ENCODE measurements at regions not wholly inside any gene's neighbourhood (a gene's known extent, or its start where the extent isn't known, plus 50 kb on each side); places are given as distances from the start of the nearest gene placed in this dataset.

GRCh38 chr10:43968961-43969360 lies 320.3 kb upstream of the ZNF32 start:
- WGBS, 2 donors (ENCODE audit: extremely low coverage in 2 of 2, insufficient read length in 2 of 2, insufficient replicate concordance in 1 of 2), result no CpG with 5 or more reads among the region's 14 CpGs
- Histone ChIP-seq H2AK5ac (ENCODE audit: low read depth, low read length) (no peak overlapping the region), H3K4ac (ENCODE audit: low read length) (no peak overlapping the region), H3K79me1 (ENCODE audit: low read depth, low read length) (no peaks in the 10 kb centered on the region), H3K27ac (replicated peaks; ENCODE audit: low read length) (no peak overlapping the region), H4K91ac (ENCODE audit: low read depth, low read length, poor library complexity) (no peak overlapping the region), H3K27me3 (ENCODE audit: control insufficient read depth in 3 of 3, insufficient read depth in 3 of 3, low read depth in 1 of 3, low read length in 3 of 3) (no peaks in the 10 kb centered on the region), H3K36me3 (replicated peaks in 1 of 2; ENCODE audit: control insufficient read depth in 2 of 2, insufficient read depth in 2 of 2, low read length in 2 of 2) (no peaks in the 10 kb centered on the region), H2BK5ac (ENCODE audit: low read length) (no peak overlapping the region), H4K8ac (ENCODE audit: low read depth, low read length) (no peak overlapping the region), H3K18ac (ENCODE audit: low read length) (no peak overlapping the region), H2BK120ac (ENCODE audit: low read depth, low read length) (no peak overlapping the region), H3K9ac (ENCODE audit: low read depth, low read length, poor library complexity) (no peak overlapping the region), H3K4me1 (ENCODE audit: control insufficient read depth in 2 of 2, insufficient read depth in 1 of 2, low read depth in 1 of 2, low read length in 2 of 2) (no peaks in the 10 kb centered on the region), H2BK15ac (ENCODE audit: low read length) (no peak overlapping the region), H3K4me2 (ENCODE audit: insufficient read depth, low read length, poor library complexity, severe bottlenecking) (no peak overlapping the region), H3K4me3 (ENCODE audit: low read length in 2 of 2) (no peak overlapping the region), H2AFZ (ENCODE audit: low read length) (no peak overlapping the region), H2BK12ac (ENCODE audit: low read length) (no peak overlapping the region), H3K14ac (ENCODE audit: low read length) (no peak overlapping the region), H3K9me3 (replicated peaks in 1 of 2; ENCODE audit: control insufficient read depth in 2 of 2, insufficient read depth in 1 of 2, low read depth in 1 of 2, low read length in 2 of 2) (no peaks in the 10 kb centered on the region), H3K23ac (ENCODE audit: low read depth, low read length, poor library complexity) (no peak overlapping the region)
- DNase-seq (ENCODE audit: low spot score), result no peak

DNA sequence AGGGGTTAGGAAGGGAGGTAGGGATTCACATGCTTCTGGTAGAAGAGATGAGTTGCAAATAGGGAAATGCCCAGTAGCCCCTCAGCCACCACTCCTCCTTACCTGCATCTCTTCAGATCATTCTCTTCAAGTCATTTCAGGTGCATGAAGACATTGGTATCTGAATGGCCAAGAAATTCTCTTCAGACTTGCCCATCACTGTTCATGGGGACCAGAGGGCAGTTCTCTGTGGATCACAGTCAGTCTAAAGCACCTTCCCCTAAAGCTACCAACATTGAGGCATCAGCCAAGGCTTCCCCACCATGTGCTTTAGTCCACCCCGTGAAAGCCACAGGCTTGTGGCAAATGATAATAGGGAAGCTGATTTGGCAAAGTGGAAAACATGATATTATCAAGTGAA lies 319.4 kb upstream of the ZNF32 start:
- no peak overlapping the region for H2AK5ac ChIP-seq (ENCODE audit: low read depth, low read length)
- no peak overlapping the region for H4K8ac ChIP-seq (ENCODE audit: low read depth, low read length)
- H3K27me3 ChIP-seq (ENCODE audit: control insufficient read depth in 3 of 3, insufficient read depth in 3 of 3, low read depth in 1 of 3, low read length in 3 of 3), result no peaks in the 10 kb centered on the region
- H3K4me2 ChIP-seq (ENCODE audit: insufficient read depth, low read length, poor library complexity, severe bottlenecking), result no peak overlapping the region
- no peaks in the 10 kb centered on the region for H3K79me1 ChIP-seq (ENCODE audit: low read depth, low read length)
- no peak overlapping the region for H3K23ac ChIP-seq (ENCODE audit: low read depth, low read length, poor library complexity)
- no peaks in the 10 kb centered on the region for H3K36me3 ChIP-seq (replicated peaks in 1 of 2; ENCODE audit: control insufficient read depth in 2 of 2, insufficient read depth in 2 of 2, low read length in 2 of 2)
- H3K9me3 ChIP-seq (replicated peaks in 1 of 2; ENCODE audit: control insufficient read depth in 2 of 2, insufficient read depth in 1 of 2, low read depth in 1 of 2, low read length in 2 of 2), result no peaks in the 10 kb centered on the region
- H2AFZ ChIP-seq (ENCODE audit: low read length), result no peak overlapping the region
- H2BK120ac ChIP-seq (ENCODE audit: low read depth, low read length), result no peak overlapping the region
- no peak for DNase-seq (ENCODE audit: low spot score)
- no peak overlapping the region for H2BK5ac ChIP-seq (ENCODE audit: low read length)
- no peak overlapping the region for H3K4ac ChIP-seq (ENCODE audit: low read length)
- no peak overlapping the region for H3K9ac ChIP-seq (ENCODE audit: low read depth, low read length, poor library complexity)
- no peaks in the 10 kb centered on the region for H3K4me1 ChIP-seq (ENCODE audit: control insufficient read depth in 2 of 2, insufficient read depth in 1 of 2, low read depth in 1 of 2, low read length in 2 of 2)
- H4K91ac ChIP-seq (ENCODE audit: low read depth, low read length, poor library complexity), result no peak overlapping the region
- H3K18ac ChIP-seq (ENCODE audit: low read length), result no peak overlapping the region
- no peak overlapping the region for H3K27ac ChIP-seq (replicated peaks; ENCODE audit: low read length)
- H3K14ac ChIP-seq (ENCODE audit: low read length), result no peak overlapping the region
- H3K4me3 ChIP-seq (ENCODE audit: low read length in 2 of 2), result no peak overlapping the region
- no peak overlapping the region for H2BK12ac ChIP-seq (ENCODE audit: low read length)
- H2BK15ac ChIP-seq (ENCODE audit: low read length), result no peak overlapping the region
- no CpG with 5 or more reads among the region's 1 CpG for WGBS, 2 donors (ENCODE audit: extremely low coverage in 2 of 2, insufficient read length in 2 of 2, insufficient replicate concordance in 1 of 2)

DNA sequence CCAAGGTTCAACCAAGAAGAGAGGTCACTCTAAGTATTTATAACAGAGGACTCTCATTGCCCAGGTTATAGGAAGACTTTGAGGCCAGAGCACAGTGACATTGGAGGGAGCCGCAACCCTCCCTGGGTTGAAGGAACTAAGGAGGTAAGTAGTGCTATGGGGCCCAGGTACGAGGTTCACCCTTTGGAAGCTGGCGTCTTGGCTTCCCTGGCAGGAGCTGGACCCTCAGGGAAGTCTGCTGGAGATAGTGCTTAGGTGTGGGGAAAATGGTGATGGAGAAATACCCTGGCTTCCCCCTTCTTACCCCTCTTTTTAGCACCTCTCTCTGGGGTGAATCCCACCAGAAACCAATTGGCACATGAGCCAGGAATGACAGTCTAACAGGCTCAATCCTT lies 317.9 kb upstream of the ZNF32 start:
- H3K9me3 ChIP-seq (replicated peaks in 1 of 2; ENCODE audit: control insufficient read depth in 2 of 2, insufficient read depth in 1 of 2, low read depth in 1 of 2, low read length in 2 of 2), result no peaks in the 10 kb centered on the region
- no peak overlapping the region for H2BK120ac ChIP-seq (ENCODE audit: low read depth, low read length)
- no peak overlapping the region for H2BK5ac ChIP-seq (ENCODE audit: low read length)
- no peak overlapping the region for H3K27ac ChIP-seq (replicated peaks; ENCODE audit: low read length)
- no peak overlapping the region for H2BK15ac ChIP-seq (ENCODE audit: low read length)
- H2AFZ ChIP-seq (ENCODE audit: low read length), result no peak overlapping the region
- H3K4ac ChIP-seq (ENCODE audit: low read length), result no peak overlapping the region
- no peak overlapping the region for H4K8ac ChIP-seq (ENCODE audit: low read depth, low read length)
- H3K14ac ChIP-seq (ENCODE audit: low read length), result no peak overlapping the region
- H3K9ac ChIP-seq (ENCODE audit: low read depth, low read length, poor library complexity), result no peak overlapping the region
- H3K4me1 ChIP-seq (ENCODE audit: control insufficient read depth in 2 of 2, insufficient read depth in 1 of 2, low read depth in 1 of 2, low read length in 2 of 2), result no peaks in the 10 kb centered on the region
- no peak overlapping the region for H4K91ac ChIP-seq (ENCODE audit: low read depth, low read length, poor library complexity)
- no CpG with 5 or more reads among the region's 3 CpGs for WGBS, 2 donors (ENCODE audit: extremely low coverage in 2 of 2, insufficient read length in 2 of 2, insufficient replicate concordance in 1 of 2)
- H3K23ac ChIP-seq (ENCODE audit: low read depth, low read length, poor library complexity), result no peak overlapping the region
- H3K4me3 ChIP-seq (ENCODE audit: low read length in 2 of 2), result no peak overlapping the region
- H3K36me3 ChIP-seq (replicated peaks in 1 of 2; ENCODE audit: control insufficient read depth in 2 of 2, insufficient read depth in 2 of 2, low read length in 2 of 2), result no peaks in the 10 kb centered on the region
- H3K4me2 ChIP-seq (ENCODE audit: insufficient read depth, low read length, poor library complexity, severe bottlenecking), result no peak overlapping the region
- H3K18ac ChIP-seq (ENCODE audit: low read length), result no peak overlapping the region
- no peak overlapping the region for H2AK5ac ChIP-seq (ENCODE audit: low read depth, low read length)
- no peaks in the 10 kb centered on the region for H3K27me3 ChIP-seq (ENCODE audit: control insufficient read depth in 3 of 3, insufficient read depth in 3 of 3, low read depth in 1 of 3, low read length in 3 of 3)
- H3K79me1 ChIP-seq (ENCODE audit: low read depth, low read length), result no peaks in the 10 kb centered on the region
- no peak for DNase-seq (ENCODE audit: low spot score)
- H2BK12ac ChIP-seq (ENCODE audit: low read length), result no peak overlapping the region

- Histone ChIP-seq H3K79me1 (ENCODE audit: low read depth, low read length) (no peaks in the 10 kb centered on the region), H3K4ac (ENCODE audit: low read length) (no peak overlapping the region), H2BK15ac (ENCODE audit: low read length) (no peak overlapping the region), H3K18ac (ENCODE audit: low read length) (no peak overlapping the region), H3K23ac (ENCODE audit: low read depth, low read length, poor library complexity) (no peak overlapping the region), H4K8ac (ENCODE audit: low read depth, low read length) (no peak overlapping the region), H2BK5ac (ENCODE audit: low read length) (no peak overlapping the region), H3K9me3 (replicated peaks in 1 of 2; ENCODE audit: control insufficient read depth in 2 of 2, insufficient read depth in 1 of 2, low read depth in 1 of 2, low read length in 2 of 2) (no peaks in the 10 kb centered on the region), H3K14ac (ENCODE audit: low read length) (no peak overlapping the region), H3K4me1 (ENCODE audit: control insufficient read depth in 2 of 2, insufficient read depth in 1 of 2, low read depth in 1 of 2, low read length in 2 of 2) (no peaks in the 10 kb centered on the region), H2AK5ac (ENCODE audit: low read depth, low read length) (no peak overlapping the region), H3K9ac (ENCODE audit: low read depth, low read length, poor library complexity) (no peak overlapping the region), H3K4me2 (ENCODE audit: insufficient read depth, low read length, poor library complexity, severe bottlenecking) (no peak overlapping the region), H3K4me3 (ENCODE audit: low read length in 2 of 2) (no peak overlapping the region), H2BK12ac (ENCODE audit: low read length) (no peak overlapping the region), H2BK120ac (ENCODE audit: low read depth, low read length) (no peak overlapping the region), H3K27ac (replicated peaks; ENCODE audit: low read length) (no peak overlapping the region), H4K91ac (ENCODE audit: low read depth, low read length, poor library complexity) (no peak overlapping the region), H2AFZ (ENCODE audit: low read length) (no peak overlapping the region), H3K36me3 (replicated peaks in 1 of 2; ENCODE audit: control insufficient read depth in 2 of 2, insufficient read depth in 2 of 2, low read length in 2 of 2) (no peaks in the 10 kb centered on the region), H3K27me3 (ENCODE audit: control insufficient read depth in 3 of 3, insufficient read depth in 3 of 3, low read depth in 1 of 3, low read length in 3 of 3) (no peaks in the 10 kb centered on the region)
- WGBS, 2 donors (ENCODE audit: extremely low coverage in 2 of 2, insufficient read length in 2 of 2, insufficient replicate concordance in 1 of 2), result no CpG with 5 or more reads among the region's 7 CpGs
- DNase-seq (ENCODE audit: low spot score), result no peak
Observed at GRCh38 chr10:43965918-43966570, 317.4 kb upstream of the ZNF32 start.
